ENCODE measurements at regions not wholly inside any gene's neighbourhood (a gene's known extent, or its start where the extent isn't known, plus 50 kb on each side); places are given as distances from the start of the nearest gene placed in this dataset.
"Not testable (repeated sequence)": the region's sequence is repeated elsewhere in the genome, so short reads cannot be mapped to it uniquely, and the experiment has no call there.

- ATAC-seq; POLR2A ChIA-PET; H3K4me3 ChIP-seq; H3K4me2 ChIP-seq; FAIRE-seq; DNase-seq (ENCODE audit: low read depth in 1 of 2, low spot score in 1 of 2); H3K9me3 ChIP-seq; H3K27ac ChIP-seq: not testable (repeated sequence)
- CTCF ChIA-PET: interaction anchor here (0.7 to 1.2 kb wide), 2 partner anchors 22 to 26 kb away, joined by 3 read pairs; no protein-coding TSS in a partner anchor
- 91% methylated on average over 15 of the region's 29 CpGs for WGBS (ENCODE audit: missing lambda C conversion rate)
- H3K4me1 ChIP-seq: peaks cover 13% of the 10 kb centered on the region
Measured at GRCh38 chr22:23434198-23434830, 145.8 kb downstream of the IGLL1 start.

- peaks cover 13% of the 10 kb centered on the region for H3K4me1 ChIP-seq
- CTCF ChIA-PET: interaction anchor here (0.7 to 1.2 kb wide), 2 partner anchors 21 to 25 kb away, joined by 3 read pairs; no protein-coding TSS in a partner anchor
- H3K9me3 ChIP-seq, POLR2A ChIA-PET: not testable (repeated sequence)
- peak; percentile 96 to 98 for ATAC-seq
- peak overlapping the region; percentile 38; the same call in 2 of the 3 replicates for H3K4me3 ChIP-seq
- H3K27ac ChIP-seq: peak overlapping the region; percentile 66 to 80; a peak in 5 of 6 replicates
- H3K4me2 ChIP-seq: peak overlapping the region; percentile 82
- peak; percentile 10 to 27 for DNase-seq (ENCODE audit: low read depth in 1 of 2, low spot score in 1 of 2)
- FAIRE-seq: peak; percentile 68
- TF ChIP-seq CTCF (IDR thresholded peaks at IDR 0.05) (peak; percentile 26; the same call in 1 of the 3 replicates), MAX (IDR thresholded peaks at IDR 0.05) (peak; percentile 22; the same call in 1 of the 2 replicates), RAD21 (conservative IDR thresholded peaks at IDR 0.05 in 1 of 2, IDR thresholded peaks at IDR 0.05 in 1 of 2) (0 out of 5 replicates have a peak, but pooled peaks of 1 of the 2 experiments have one; percentile 15)
- 34% methylated on average over 18 of the region's 35 CpGs for WGBS (ENCODE audit: missing lambda C conversion rate)
Measured at GRCh38 chr22:23433127-23434005, 146.7 kb downstream of the IGLL1 start.

GRCh38 chr22:23432719-23433118 is 147.4 kb downstream of the IGLL1 start:
- POLR2A ChIA-PET; DNase-seq (ENCODE audit: low read depth in 1 of 2, low spot score in 1 of 2); FAIRE-seq; CTCF ChIA-PET; ATAC-seq; H3K4me3 ChIP-seq: not testable (repeated sequence)
- peaks cover 13% of the 10 kb centered on the region for H3K4me1 ChIP-seq
- H3K27ac ChIP-seq: peak overlapping the region; percentile 50 to 52; a peak in 2 of 6 replicates
- H3K4me2 ChIP-seq: peak overlapping the region; percentile 82
- H3K9me3 ChIP-seq: peaks cover 11% of the 10 kb centered on the region; the same call in 2 of the 3 replicates
- 80% methylated on average over 3 of the region's 10 CpGs for WGBS (ENCODE audit: missing lambda C conversion rate)

- no peak for FAIRE-seq
Measured at GRCh38 chr22:23431337-23432072, 148.6 kb downstream of the IGLL1 start.

GRCh38 chr22:23424551-23425068 is 155.5 kb downstream of the IGLL1 start:
- POLR2A ChIA-PET; H3K4me3 ChIP-seq; H3K4me1 ChIP-seq; DNase-seq (ENCODE audit: low read depth in 1 of 2, low spot score in 1 of 2); ATAC-seq; FAIRE-seq; H3K9me3 ChIP-seq; H3K4me2 ChIP-seq; H3K27ac ChIP-seq: not testable (repeated sequence)
- 85% methylated on average over 5 of the region's 5 CpGs for WGBS (ENCODE audit: missing lambda C conversion rate)
- CTCF ChIA-PET: interaction anchor here (0.7 kb wide), 1 partner anchor 117 kb away, joined by 3 read pairs; no protein-coding TSS in a partner anchor

More at GRCh38 chr22:23431337-23432072, 148.6 kb downstream of the IGLL1 start:
- ChIA-PET POLR2A (no interaction called here), CTCF (interaction anchor here (0.6 to 0.8 kb wide), 2 partner anchors 107 to 1232 kb away, joined by 3 to 4 read pairs; no protein-coding TSS in a partner anchor)
- 62% methylated on average over 20 of the region's 20 CpGs for WGBS (ENCODE audit: missing lambda C conversion rate)
- peaks cover 13% of the 10 kb centered on the region for H3K4me1 ChIP-seq
- DNase-seq (ENCODE audit: low read depth in 1 of 2, low spot score in 1 of 2) (peak in 1 of 2 experiments; percentile 28), ATAC-seq (peak in 1 of 2 experiments; percentile 36; a peak in 3 of 6 replicates)
- H3K9me3 ChIP-seq: peaks cover 15% of the 10 kb centered on the region
- 0 out of 3 replicates have a peak overlapping the region, but pooled peaks have one; percentile 12 for H3K4me2 ChIP-seq
- TF ChIP-seq FOSB (CRISPR knock-in tag; IDR thresholded peaks at IDR 0.05) (no peak), GATA3 (IDR thresholded peaks at IDR 0.05; ENCODE audit: borderline replicate concordance) (no peak), CHD2 (IDR thresholded peaks at IDR 0.05; ENCODE audit: low read length, partially characterized antibody) (no peak), KDM5A (IDR thresholded peaks at IDR 0.05) (no peak), ELK1 (IDR thresholded peaks at IDR 0.05; ENCODE audit: low read depth, low read length) (no peak), MAZ (IDR thresholded peaks at IDR 0.05; ENCODE audit: borderline replicate concordance, low read depth, low read length) (no peak), NFE2L2 (conservative IDR thresholded peaks at IDR 0.05; ENCODE audit: low read length) (no peak), POLR2AphosphoS2 (conservative IDR thresholded peaks at IDR 0.05; ENCODE audit: low read length) (no peak), RARB (CRISPR knock-in tag; IDR thresholded peaks at IDR 0.05) (no peak), FOSL2 (IDR thresholded peaks at IDR 0.05) (no peak), FOSL2 (CRISPR knock-in tag; IDR thresholded peaks at IDR 0.05) (no peak), ATOH8 (CRISPR knock-in tag; IDR thresholded peaks at IDR 0.05; ENCODE audit: low read depth) (no peak), EHF (CRISPR knock-in tag; IDR thresholded peaks at IDR 0.05) (no peak), RFX5 (IDR thresholded peaks at IDR 0.05) (no peak), ESRRA (IDR thresholded peaks at IDR 0.05; ENCODE audit: borderline replicate concordance, low read length) (no peak), RCOR1 (IDR thresholded peaks at IDR 0.05; ENCODE audit: low read depth, low read length) (no peak)
- peak overlapping the region in 1 of 2 experiments; percentile 46; a peak in 2 of 6 replicates for H3K27ac ChIP-seq
- no peak overlapping the region for H3K4me3 ChIP-seq

Data from A549 (cell line).